NCI-H345 treated with DMSO at 0.1 percent for 48 hours (cell line): ENCODE measurements at regions not wholly inside any gene's neighbourhood (a gene's known extent, or its start where the extent isn't known, plus 50 kb on each side); places are given as distances from the start of the nearest gene placed in this dataset.

ENCODE experiments used
- DNase-seq: peaks from one replicate; lab custom pipeline; 2025; ENCODE audit not compliant: unreplicated experiment; lab: John Stamatoyannopoulos, UW

DNA sequence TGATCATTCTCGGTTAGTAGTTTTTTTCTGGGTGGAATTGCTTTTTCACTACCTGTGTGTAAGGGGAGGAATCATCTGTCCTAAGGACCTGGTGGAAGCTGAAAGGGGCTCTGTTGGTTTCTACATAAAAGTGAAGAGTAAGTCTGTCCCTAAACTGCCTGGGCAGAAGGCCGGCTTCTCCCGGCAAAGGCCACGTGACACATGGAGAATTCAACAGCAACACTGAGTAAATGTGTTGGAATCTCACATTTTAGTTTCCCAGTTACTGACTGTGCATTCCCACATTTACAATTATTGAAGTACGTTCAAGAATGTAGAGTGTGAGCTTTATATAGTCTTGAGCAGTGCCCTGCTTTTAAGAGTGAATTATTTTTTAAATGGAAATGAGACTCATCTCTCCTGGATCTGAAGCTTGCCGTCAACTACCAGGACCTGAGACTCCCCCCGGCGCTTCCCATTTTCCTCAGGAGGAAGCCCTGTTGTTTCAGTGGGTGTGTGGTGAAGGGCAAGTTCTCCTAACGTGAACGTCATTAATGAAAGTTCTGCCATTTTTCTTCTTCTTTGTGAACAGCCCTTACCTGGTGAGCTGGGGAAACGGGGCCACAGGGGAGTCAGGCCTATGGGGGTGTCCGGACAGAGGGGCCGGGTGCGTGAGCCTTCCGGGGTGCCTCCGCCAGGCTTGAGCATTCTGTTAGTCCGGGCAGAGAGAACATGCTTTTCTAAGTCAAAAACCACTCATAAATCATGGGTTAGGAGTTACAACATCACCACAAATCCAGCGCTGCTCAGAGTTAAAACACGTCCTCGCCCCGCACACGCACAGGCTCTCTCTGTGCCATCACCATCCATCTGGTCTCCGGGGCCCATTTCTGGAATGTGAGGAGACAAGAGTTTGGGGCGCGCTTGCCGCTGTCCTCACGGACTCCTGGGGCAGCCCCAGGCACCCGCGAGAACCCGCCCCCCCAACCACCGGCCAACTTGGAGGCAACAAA is 56.6 kb upstream of the SMOC2 start:
- DNase-seq, result no peak

DNA sequence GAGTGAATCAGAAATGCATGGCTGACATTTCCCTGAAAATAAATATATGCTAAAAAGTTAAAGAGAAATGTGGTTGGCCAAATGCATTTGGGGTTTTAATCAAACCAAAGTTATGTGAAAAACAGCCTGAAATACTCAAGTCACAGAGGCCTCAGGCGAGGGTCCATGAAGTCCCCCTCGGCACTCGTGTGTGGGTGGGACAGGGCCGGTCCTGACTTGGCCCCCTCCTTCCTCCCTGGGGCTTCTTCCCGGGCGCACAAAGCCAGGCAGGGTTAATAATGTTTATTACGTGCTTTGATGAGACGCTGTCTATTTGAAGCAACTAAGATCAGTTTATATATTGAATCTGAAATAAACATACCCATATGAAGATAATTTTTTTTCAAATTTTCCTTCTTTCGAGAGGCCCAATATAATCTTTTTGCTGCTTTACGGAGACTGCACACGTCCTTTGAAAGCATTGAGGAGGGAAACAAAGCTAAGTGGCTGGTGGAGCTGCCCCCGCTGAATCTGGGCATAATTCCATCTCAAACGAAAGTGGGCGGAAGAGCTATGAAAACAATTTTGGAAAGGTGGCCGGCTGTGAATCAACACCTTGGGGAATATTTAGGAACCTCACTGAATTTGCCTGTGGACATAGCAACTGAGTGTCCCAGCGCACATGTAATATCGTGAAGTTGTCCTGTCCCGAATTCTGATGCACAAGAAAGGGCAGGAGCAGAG is 55.8 kb upstream of the SMOC2 start:
- peak; percentile 69 for DNase-seq

DNA sequence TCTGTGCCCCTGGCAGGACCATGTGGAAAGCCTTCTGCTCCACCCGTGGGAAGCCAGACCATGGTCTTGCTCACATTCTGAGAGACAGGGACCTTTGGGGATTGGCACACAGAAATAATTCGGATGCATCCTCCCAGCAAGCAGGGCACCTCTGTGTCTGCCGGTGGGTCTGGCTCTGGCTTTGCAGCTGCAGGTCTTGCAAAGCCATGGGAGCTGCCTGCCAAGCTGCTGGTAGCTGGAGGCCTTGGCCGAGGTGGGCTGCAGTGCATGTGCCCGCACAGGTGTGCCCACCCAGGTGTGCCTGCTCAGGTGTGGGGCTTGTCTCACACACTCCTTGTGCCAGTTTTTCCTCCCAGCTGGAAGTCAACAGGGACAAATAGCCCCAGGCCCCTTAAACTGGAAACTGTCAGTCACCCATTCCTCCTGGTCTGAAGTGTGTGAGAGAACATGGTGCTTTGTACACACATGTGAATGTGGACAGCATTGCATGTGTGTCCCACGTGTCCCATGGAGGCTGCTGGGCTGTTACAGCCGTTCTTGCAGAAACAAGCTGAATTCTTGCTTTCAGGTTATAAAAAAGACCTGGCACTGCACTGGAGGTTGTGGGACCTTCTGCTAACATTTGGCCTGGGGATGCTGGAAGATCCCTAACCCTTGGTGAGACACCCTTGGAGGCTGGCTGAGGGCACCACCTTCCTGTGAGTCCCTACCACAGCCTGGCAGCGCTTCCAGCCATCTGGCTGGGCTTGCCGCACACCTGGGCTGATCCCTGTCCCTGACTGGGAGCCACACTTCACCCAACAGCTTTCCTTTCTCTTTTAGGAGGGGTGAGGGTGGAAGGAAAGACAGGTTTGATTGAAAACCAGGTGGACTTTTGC is 54.9 kb upstream of the SMOC2 start:
- no peak for DNase-seq

DNA sequence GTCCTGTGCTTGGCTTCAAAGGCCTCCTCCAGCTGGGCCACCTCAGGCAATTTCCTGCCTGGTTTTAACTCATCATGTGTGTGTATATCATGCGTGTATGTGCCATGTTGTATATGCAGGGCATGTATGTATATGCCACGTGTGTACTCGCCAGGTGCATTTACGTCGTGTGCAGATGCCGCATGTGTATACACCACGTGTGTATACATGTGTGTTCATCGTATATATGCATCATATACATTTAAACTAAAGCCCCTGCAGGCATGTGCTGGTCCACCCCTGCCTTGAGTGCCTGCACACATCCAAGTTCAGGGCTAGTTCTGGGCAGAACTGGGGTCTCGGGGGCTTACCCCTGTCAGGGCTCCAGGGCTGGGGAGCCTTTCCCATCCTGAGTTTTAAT is 54.0 kb upstream of the SMOC2 start:
- no peak for DNase-seq

DNA sequence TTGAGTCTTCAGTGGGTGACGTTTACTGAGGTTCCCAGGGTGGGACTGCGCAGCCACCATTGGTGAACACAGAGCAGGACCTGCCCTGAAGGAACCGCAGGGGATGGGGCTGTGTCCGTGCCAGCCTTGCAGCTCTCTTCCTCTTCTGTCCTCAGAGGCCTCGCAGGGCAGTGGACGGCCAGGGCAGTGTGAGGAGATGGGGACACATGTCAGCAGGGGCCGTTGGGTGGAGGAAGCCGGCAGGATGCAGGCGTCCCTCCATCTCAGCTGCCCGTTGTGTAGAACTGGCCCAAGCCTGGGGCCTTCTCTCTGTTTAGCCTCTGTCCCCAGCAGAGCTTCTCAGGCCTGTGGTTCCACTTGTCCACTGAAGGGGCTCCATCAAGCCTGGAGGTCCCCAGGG is 53.6 kb upstream of the SMOC2 start:
- no peak for DNase-seq

DNA sequence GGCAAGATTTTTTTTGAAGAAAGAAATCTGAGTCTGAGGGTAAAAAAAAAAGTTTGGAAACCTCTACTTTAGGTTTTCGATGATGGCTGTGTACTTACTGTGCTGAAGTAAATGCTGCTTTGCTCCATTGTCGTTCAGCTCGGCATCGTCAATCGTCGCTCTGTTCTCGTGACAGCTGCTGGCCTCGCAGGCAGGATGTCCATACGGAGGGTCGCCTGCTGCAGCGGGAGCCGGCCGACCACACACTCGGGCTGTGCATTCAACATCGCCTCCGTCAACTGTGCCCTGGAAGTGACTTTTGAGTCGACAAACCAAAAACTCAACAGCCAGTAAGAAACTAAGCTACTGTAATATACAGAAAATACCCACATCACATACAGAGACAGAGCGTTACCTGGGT is 53.1 kb upstream of the SMOC2 start:
- no peak for DNase-seq

DNA sequence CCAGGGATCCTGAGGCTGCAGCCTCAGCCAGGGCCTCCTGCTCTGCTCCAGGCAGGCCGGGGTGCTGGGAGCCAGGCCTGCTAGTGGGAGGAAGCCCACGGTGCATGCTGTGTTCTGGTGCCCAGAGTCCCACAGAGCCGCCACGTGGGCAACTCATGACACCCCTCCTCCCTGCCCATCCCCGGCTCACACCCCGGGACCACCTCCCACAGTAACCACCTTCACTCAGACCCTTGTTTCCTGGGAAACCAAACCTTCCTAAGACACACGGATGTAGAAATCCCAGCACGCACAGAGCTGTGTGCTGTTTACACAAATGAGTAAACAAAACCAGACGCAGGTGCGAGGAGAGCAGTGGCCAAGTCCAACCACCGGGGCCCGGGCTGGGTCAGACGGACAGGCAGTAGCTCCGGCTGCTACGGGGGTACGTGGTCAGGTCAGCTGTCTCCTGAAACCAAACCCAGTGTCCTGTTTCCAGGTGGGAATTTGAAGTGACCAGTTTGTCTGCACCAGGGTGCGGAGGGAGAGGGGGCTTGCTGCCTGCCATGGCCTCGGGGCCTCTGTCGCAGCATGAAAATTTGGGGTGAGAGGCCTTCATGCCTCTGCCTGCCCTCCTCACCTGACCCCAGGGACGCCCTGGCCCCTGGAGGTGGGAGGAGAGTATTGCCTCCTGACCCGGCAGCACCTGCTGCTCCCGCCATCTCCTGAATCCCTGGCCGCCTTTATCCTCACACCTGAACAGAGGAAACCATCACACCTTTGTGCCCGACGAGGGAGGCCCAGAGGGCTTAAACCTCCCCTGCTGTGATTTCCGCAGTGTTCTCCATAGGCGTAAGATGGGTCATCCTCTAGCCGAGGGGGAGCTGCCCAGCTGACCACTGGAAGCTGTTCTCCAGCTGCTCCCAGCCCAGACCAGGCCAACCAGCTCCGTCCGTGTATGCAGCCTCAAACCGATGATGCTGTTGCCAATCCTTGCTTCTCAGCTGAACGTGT is 52.0 kb upstream of the SMOC2 start:
- peak; percentile 65 for DNase-seq

DNA sequence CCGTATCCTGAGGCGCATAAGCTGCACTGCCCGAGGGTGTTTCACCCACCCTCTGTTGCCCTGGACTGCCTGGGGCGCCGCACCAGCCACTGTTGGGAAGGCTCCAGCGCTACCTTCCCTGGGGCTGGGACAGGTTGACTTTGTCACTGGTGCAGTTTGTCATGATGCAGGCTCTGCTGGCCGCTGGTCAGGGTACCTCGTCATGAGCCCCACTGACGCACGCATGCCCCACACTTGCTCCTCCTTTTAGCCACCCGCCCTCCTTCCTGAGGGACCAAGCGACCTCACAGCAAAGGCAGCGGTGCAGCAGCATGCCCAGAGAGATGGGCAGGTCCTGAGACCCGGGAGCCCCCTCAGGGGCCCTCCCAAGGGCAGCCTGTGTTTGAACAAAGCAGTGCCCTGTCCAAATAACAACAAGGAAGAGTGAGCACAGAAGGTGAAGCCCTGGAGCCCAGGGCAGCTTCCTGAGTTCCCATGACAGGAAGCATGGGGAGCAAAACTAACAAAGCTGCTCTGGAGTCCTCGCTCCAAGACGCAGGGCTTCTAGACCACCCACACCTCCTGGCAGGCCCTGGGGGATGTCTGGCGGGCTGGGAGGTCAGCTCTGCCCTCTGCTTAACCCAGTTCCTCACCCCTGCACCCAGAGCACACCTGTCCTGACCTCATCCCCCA is 50.1 kb upstream of the SMOC2 start:
- no peak for DNase-seq
